ENCODE measurements at regions not wholly inside any gene's neighbourhood (a gene's known extent, or its start where the extent isn't known, plus 50 kb on each side); places are given as distances from the start of the nearest gene placed in this dataset.

GRCh38 chr10:90407851-90408250 lies 450.0 kb downstream of the HTR7 start:
- H3K4me1 ChIP-seq (ENCODE audit: control insufficient read depth in 1 of 2, extremely low read depth in 1 of 2, insufficient read depth in 2 of 2, low read length in 2 of 2): no peaks in the 10 kb centered on the region
- H3K9me3 ChIP-seq: no peaks in the 10 kb centered on the region
- H3K27me3 Mint-ChIP-seq: peaks cover 0 to 3% of the 10 kb centered on the region in 2 donors
- no CpG with 5 or more reads among the region's 2 CpGs for WGBS (ENCODE audit: insufficient coverage)
- ChIA-PET POLR2A (no interaction called here), CTCF (no interaction called here)
- no peaks in the 10 kb centered on the region for H3K36me3 ChIP-seq (ENCODE audit: control insufficient read depth in 2 of 2, extremely low read depth in 1 of 2, insufficient read depth in 1 of 2, low read length in 1 of 2)
- H3K27me3 ChIP-seq (replicated peaks in 1 of 2; ENCODE audit: control insufficient read depth in 2 of 2, extremely low read depth in 1 of 2, insufficient read depth in 2 of 2, low read length in 1 of 2): no peaks in the 10 kb centered on the region
- DNase-seq: no peak
- no peaks in the 10 kb centered on the region for H3K4me1 Mint-ChIP-seq
- H3K4me3 ChIP-seq (ENCODE audit: control insufficient read depth in 1 of 2, extremely low read depth in 1 of 2, low read length in 1 of 2): no peak overlapping the region
- ATAC-seq (replicated peaks in 1 of 4): no peak
- no peak overlapping the region for H3K27ac Mint-ChIP-seq
- H3K27ac ChIP-seq (ENCODE audit: low read length): no peak overlapping the region
- peaks cover 0 to 12% (median 5%) of the 10 kb centered on the region in 3 donors for H3K9me3 Mint-ChIP-seq
- H3K36me3 Mint-ChIP-seq: no peaks in the 10 kb centered on the region
- H3K4me3 Mint-ChIP-seq: no peak overlapping the region

- Histone ChIP-seq H3K36me3 (ENCODE audit: control insufficient read depth in 2 of 2, extremely low read depth in 1 of 2, insufficient read depth in 1 of 2, low read length in 1 of 2) (no peaks in the 10 kb centered on the region), H3K9me3 (no peaks in the 10 kb centered on the region), H3K27me3 (replicated peaks in 1 of 2; ENCODE audit: control insufficient read depth in 2 of 2, extremely low read depth in 1 of 2, insufficient read depth in 2 of 2, low read length in 1 of 2) (no peaks in the 10 kb centered on the region), H3K27ac (ENCODE audit: low read length) (no peak overlapping the region), H3K4me1 (ENCODE audit: control insufficient read depth in 1 of 2, extremely low read depth in 1 of 2, insufficient read depth in 2 of 2, low read length in 2 of 2) (no peaks in the 10 kb centered on the region), H3K4me3 (ENCODE audit: control insufficient read depth in 1 of 2, extremely low read depth in 1 of 2, low read length in 1 of 2) (no peak overlapping the region)
- Mint-ChIP-seq H3K9me3 (peaks cover 0 to 12% (median 5%) of the 10 kb centered on the region in 3 donors), H3K4me1 (no peaks in the 10 kb centered on the region), H3K27ac (no peak overlapping the region), H3K36me3 (no peaks in the 10 kb centered on the region), H3K4me3 (no peak overlapping the region), H3K27me3 (no peaks in the 10 kb centered on the region)
- ATAC-seq (replicated peaks in 1 of 4): no peak
- POLR2A ChIA-PET: no interaction called here
- no peak for DNase-seq
- CTCF ChIA-PET: no interaction called here
Observed at GRCh38 chr10:90412582-90412981, 445.3 kb downstream of the HTR7 start.

- Mint-ChIP-seq H3K27ac (no peak overlapping the region), H3K27me3 (no peaks in the 10 kb centered on the region), H3K9me3 (peaks cover 0 to 12% (median 5%) of the 10 kb centered on the region in 3 donors), H3K4me3 (no peak overlapping the region), H3K36me3 (no peaks in the 10 kb centered on the region), H3K4me1 (no peaks in the 10 kb centered on the region)
- Histone ChIP-seq H3K4me1 (ENCODE audit: control insufficient read depth in 1 of 2, extremely low read depth in 1 of 2, insufficient read depth in 2 of 2, low read length in 2 of 2) (no peaks in the 10 kb centered on the region), H3K4me3 (ENCODE audit: control insufficient read depth in 1 of 2, extremely low read depth in 1 of 2, low read length in 1 of 2) (no peak overlapping the region), H3K27ac (ENCODE audit: low read length) (no peak overlapping the region), H3K9me3 (no peaks in the 10 kb centered on the region), H3K27me3 (replicated peaks in 1 of 2; ENCODE audit: control insufficient read depth in 2 of 2, extremely low read depth in 1 of 2, insufficient read depth in 2 of 2, low read length in 1 of 2) (no peaks in the 10 kb centered on the region), H3K36me3 (ENCODE audit: control insufficient read depth in 2 of 2, extremely low read depth in 1 of 2, insufficient read depth in 1 of 2, low read length in 1 of 2) (no peaks in the 10 kb centered on the region)
- no peak for ATAC-seq (replicated peaks in 1 of 4)
- CTCF ChIA-PET: no interaction called here
- no peak for DNase-seq
- POLR2A ChIA-PET: no interaction called here
- no CpG with 5 or more reads among the region's 3 CpGs for WGBS (ENCODE audit: insufficient coverage)
Observed at GRCh38 chr10:90413196-90413595, 444.6 kb downstream of the HTR7 start.

GRCh38 chr10:90414926-90415325 lies 442.9 kb downstream of the HTR7 start:
- Histone ChIP-seq H3K27ac (ENCODE audit: low read length) (no peak overlapping the region), H3K4me1 (ENCODE audit: control insufficient read depth in 1 of 2, extremely low read depth in 1 of 2, insufficient read depth in 2 of 2, low read length in 2 of 2) (no peaks in the 10 kb centered on the region), H3K4me3 (ENCODE audit: control insufficient read depth in 1 of 2, extremely low read depth in 1 of 2, low read length in 1 of 2) (no peak overlapping the region), H3K27me3 (replicated peaks in 1 of 2; ENCODE audit: control insufficient read depth in 2 of 2, extremely low read depth in 1 of 2, insufficient read depth in 2 of 2, low read length in 1 of 2) (peaks cover 0 to 2% of the 10 kb centered on the region in 2 experiments), H3K9me3 (no peaks in the 10 kb centered on the region), H3K36me3 (ENCODE audit: control insufficient read depth in 2 of 2, extremely low read depth in 1 of 2, insufficient read depth in 1 of 2, low read length in 1 of 2) (no peaks in the 10 kb centered on the region)
- no peaks in the 10 kb centered on the region for H3K4me1 Mint-ChIP-seq
- no peak overlapping the region for H3K27ac Mint-ChIP-seq
- ChIA-PET CTCF (no interaction called here), POLR2A (no interaction called here)
- no peak overlapping the region for H3K4me3 Mint-ChIP-seq
- no CpG with 5 or more reads among the region's 3 CpGs for WGBS (ENCODE audit: insufficient coverage)
- no peaks in the 10 kb centered on the region for H3K36me3 Mint-ChIP-seq
- peaks cover 0 to 12% (median 5%) of the 10 kb centered on the region in 3 donors for H3K9me3 Mint-ChIP-seq
- no peak for DNase-seq
- no peaks in the 10 kb centered on the region for H3K27me3 Mint-ChIP-seq
- no peak for ATAC-seq (replicated peaks in 1 of 4)

DNA sequence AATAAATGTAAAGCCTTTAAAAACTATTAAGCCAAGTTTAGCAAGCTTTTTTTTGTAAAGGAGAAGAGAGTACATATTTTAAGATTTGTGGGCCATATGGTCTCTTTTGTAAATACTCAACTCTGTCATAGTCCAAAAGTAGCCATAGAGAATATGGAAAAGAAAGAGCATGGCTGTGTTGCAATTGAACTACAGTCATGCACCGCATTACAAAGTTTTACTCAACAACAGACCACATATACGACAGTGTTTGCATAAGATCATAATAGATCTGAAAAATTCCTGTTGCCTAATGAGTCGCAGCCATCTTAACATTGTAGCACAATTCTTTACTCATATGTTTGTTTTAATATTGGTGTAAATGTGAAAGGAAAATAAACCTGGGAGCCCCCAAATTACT lies 440.8 kb downstream of the HTR7 start:
- ATAC-seq (replicated peaks in 1 of 4) (no peak), DNase-seq (no peak)
- Histone ChIP-seq H3K27ac (ENCODE audit: low read length) (no peak overlapping the region), H3K36me3 (ENCODE audit: control insufficient read depth in 2 of 2, extremely low read depth in 1 of 2, insufficient read depth in 1 of 2, low read length in 1 of 2) (no peaks in the 10 kb centered on the region), H3K27me3 (replicated peaks in 1 of 2; ENCODE audit: control insufficient read depth in 2 of 2, extremely low read depth in 1 of 2, insufficient read depth in 2 of 2, low read length in 1 of 2) (peaks cover 0 to 2% of the 10 kb centered on the region in 2 experiments), H3K9me3 (no peaks in the 10 kb centered on the region), H3K4me1 (ENCODE audit: control insufficient read depth in 1 of 2, extremely low read depth in 1 of 2, insufficient read depth in 2 of 2, low read length in 2 of 2) (no peaks in the 10 kb centered on the region), H3K4me3 (ENCODE audit: control insufficient read depth in 1 of 2, extremely low read depth in 1 of 2, low read length in 1 of 2) (no peak overlapping the region)
- no peak overlapping the region for H3K4me3 Mint-ChIP-seq
- no peak overlapping the region for H3K27ac Mint-ChIP-seq
- POLR2A ChIA-PET: no interaction called here
- H3K4me1 Mint-ChIP-seq: no peaks in the 10 kb centered on the region
- no CpG with 5 or more reads among the region's 3 CpGs for WGBS (ENCODE audit: insufficient coverage)
- H3K9me3 Mint-ChIP-seq: peaks cover 0 to 5% (median 3%) of the 10 kb centered on the region in 3 donors
- CTCF ChIA-PET: no interaction called here
- no peaks in the 10 kb centered on the region for H3K27me3 Mint-ChIP-seq
- H3K36me3 Mint-ChIP-seq: no peaks in the 10 kb centered on the region

DNA sequence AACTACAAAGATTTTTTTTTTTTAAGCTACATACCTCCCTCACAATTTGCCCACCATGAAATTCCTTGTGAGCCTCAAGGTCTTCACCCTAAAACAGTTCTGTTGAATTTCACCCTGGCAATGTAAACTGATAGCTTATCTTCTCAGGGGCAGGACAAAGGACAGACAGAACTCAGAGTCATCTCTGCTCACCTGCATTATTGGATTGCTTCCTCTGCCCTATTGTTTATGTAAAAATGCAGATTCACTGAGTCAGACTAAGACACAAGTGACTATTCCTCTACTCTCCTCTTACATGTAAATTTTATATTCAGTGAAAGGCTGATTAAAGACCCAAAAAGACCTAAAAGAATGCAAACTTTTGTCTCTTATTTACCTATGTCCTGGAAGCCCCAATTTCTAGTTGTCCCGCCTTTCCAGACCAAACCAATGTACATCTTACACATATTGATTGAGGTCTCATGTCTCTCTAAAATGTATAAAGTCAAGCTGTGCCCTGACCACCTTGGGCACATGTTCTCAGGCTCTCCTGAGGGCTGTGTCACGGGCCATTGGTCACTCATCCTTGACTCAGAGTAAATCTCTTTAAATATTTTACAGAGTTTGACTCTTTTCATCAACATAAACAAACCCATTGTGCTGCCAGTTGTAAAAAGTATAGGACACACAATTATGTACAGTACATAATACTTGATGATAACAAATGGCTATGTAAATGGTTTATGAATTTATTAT lies 440.2 kb downstream of the HTR7 start:
- H3K36me3 Mint-ChIP-seq: no peaks in the 10 kb centered on the region
- CTCF ChIA-PET: no interaction called here

More for the DNA sequence above, 440.2 kb downstream of the HTR7 start:
- Histone ChIP-seq H3K4me3 (ENCODE audit: control insufficient read depth in 1 of 2, extremely low read depth in 1 of 2, low read length in 1 of 2) (no peak overlapping the region), H3K36me3 (ENCODE audit: control insufficient read depth in 2 of 2, extremely low read depth in 1 of 2, insufficient read depth in 1 of 2, low read length in 1 of 2) (no peaks in the 10 kb centered on the region), H3K27ac (ENCODE audit: low read length) (no peak overlapping the region), H3K4me1 (ENCODE audit: control insufficient read depth in 1 of 2, extremely low read depth in 1 of 2, insufficient read depth in 2 of 2, low read length in 2 of 2) (no peaks in the 10 kb centered on the region), H3K27me3 (replicated peaks in 1 of 2; ENCODE audit: control insufficient read depth in 2 of 2, extremely low read depth in 1 of 2, insufficient read depth in 2 of 2, low read length in 1 of 2) (peaks cover 0 to 2% of the 10 kb centered on the region in 2 experiments), H3K9me3 (no peaks in the 10 kb centered on the region)
- ATAC-seq (replicated peaks in 1 of 4): no peak
- Mint-ChIP-seq H3K4me1 (no peaks in the 10 kb centered on the region), H3K27ac (no peak overlapping the region), H3K4me3 (no peak overlapping the region), H3K9me3 (peaks cover 0 to 8% (median 3%) of the 10 kb centered on the region in 3 donors), H3K27me3 (no peaks in the 10 kb centered on the region)
- POLR2A ChIA-PET: no interaction called here
- WGBS (ENCODE audit: insufficient coverage): 17% methylated on average over 1 of the region's 2 CpGs
- no peak for DNase-seq

Measured in T-cell (primary cell).